Right renal pelvis (tissue), 4 donors: ENCODE measurements at regions not wholly inside any gene's neighbourhood (a gene's known extent, or its start where the extent isn't known, plus 50 kb on each side); places are given as distances from the start of the nearest gene placed in this dataset.
"Not testable (repeated sequence)": the region's sequence is repeated elsewhere in the genome, so short reads cannot be mapped to it uniquely, and the experiment has no call there.

Source experiments
- DNase-seq, 4 donors: peaks; one replicate each; pipeline ENCODE4 v3.0.0-alpha.2; 2013; ENCODE audit warnings: low read depth in 4 of 4, low spot score in 3 of 4, missing footprints in 1 of 4

- no peak for DNase-seq
These were observed 128.4 kb upstream of the GMNC start for GRCh38 chr3:190990898-190991297.

GRCh38 chr3:190989218-190989617, 126.7 kb upstream of the GMNC start:
- DNase-seq = no peak

- DNase-seq = no peak
These were observed 125.6 kb upstream of the GMNC start for GRCh38 chr3:190988102-190988501.

- DNase-seq = no peak
These were observed 122.2 kb upstream of the GMNC start for GRCh38 chr3:190984502-190985244.

GRCh38 chr3:190983875-190984274, 121.4 kb upstream of the GMNC start:
- DNase-seq = no peak

- no peak for DNase-seq
These were observed 111.3 kb upstream of the GMNC start for GRCh38 chr3:190973771-190974170.

- DNase-seq = no peak
These were observed 110.4 kb upstream of the GMNC start for GRCh38 chr3:190972840-190973270.

- no peak for DNase-seq
These were observed 109.7 kb upstream of the GMNC start for GRCh38 chr3:190972196-190972595.

GRCh38 chr3:190970560-190970959, 108.1 kb upstream of the GMNC start:
- DNase-seq = no peak

- DNase-seq = no peak
These were observed 106.1 kb upstream of the GMNC start for GRCh38 chr3:190968616-190969015.

GRCh38 chr3:190964931-190965330, 102.4 kb upstream of the GMNC start:
- DNase-seq = not testable (repeated sequence)

GRCh38 chr3:190959077-190959476, 96.6 kb upstream of the GMNC start:
- DNase-seq = no peak

GRCh38 chr3:190941694-190942260, 79.3 kb upstream of the GMNC start:
- DNase-seq = no peak

- not testable (repeated sequence) for DNase-seq
These were observed 72.1 kb upstream of the GMNC start for GRCh38 chr3:190934616-190935015.

- no peak for DNase-seq
These were observed 64.1 kb upstream of the GMNC start for GRCh38 chr3:190926619-190927018.

- no peak for DNase-seq
These were observed 50.2 kb upstream of the GMNC start for GRCh38 chr3:190912736-190913135.
